CD8-positive, alpha-beta memory T cell (primary cell): ENCODE measurements at regions not wholly inside any gene's neighbourhood (a gene's known extent, or its start where the extent isn't known, plus 50 kb on each side); places are given as distances from the start of the nearest gene placed in this dataset.

ENCODE experiments used
- CTCF ChIA-PET: fragments of 350-600 bp; sonication (Branson Sonifier 250); formaldehyde crosslinking; loops from one replicate; lab custom pipeline; 2021; ENCODE audit warnings: antibody characterized with exemption; lab: Charles Lee
- POLR2A ChIA-PET: fragments of 350-600 bp; sonication (Branson Sonifier 250); formaldehyde crosslinking; loops from one replicate; lab custom pipeline; 2021; ENCODE audit warnings: antibody characterized with exemption; lab: Charles Lee
- DNase-seq, 5 donors: peaks; one replicate each; pipeline versions ENCODE4 v3.0.0 to v3.0.0-alpha.2; 2020 to 2022; ENCODE audit warnings: mixed read lengths in 1 of 5
- H3K27ac ChIP-seq: one replicate; pipeline ENCODE4 v1.7.0; 2013; ENCODE audit warnings: low read depth, mild to moderate bottlenecking, low read length, moderate library complexity
- H3K27me3 ChIP-seq: 2 replicates; pipeline ENCODE4 v1.7.0; 2013; ENCODE audit warnings: low read length, mild to moderate bottlenecking; ENCODE audit not compliant: insufficient read depth, poor library complexity, severe bottlenecking
- H3K36me3 ChIP-seq: 2 replicates; pipeline ENCODE4 v1.7.0; 2013; ENCODE audit warnings: mild to moderate bottlenecking, low read length, moderate library complexity; ENCODE audit not compliant: insufficient read depth
- H3K4me1 ChIP-seq: 2 replicates; pipeline ENCODE4 v1.7.0; 2013; ENCODE audit warnings: mild to moderate bottlenecking, low read length, moderate library complexity; ENCODE audit not compliant: insufficient read depth
- H3K4me3 ChIP-seq: 2 replicates; pipeline ENCODE4 v1.7.0; 2013; ENCODE audit warnings: mild to moderate bottlenecking, low read length
- H3K9me3 ChIP-seq: 2 replicates; pipeline ENCODE4 v1.7.0; 2013; ENCODE audit warnings: mild to moderate bottlenecking, low read length
- H3K27ac Mint-ChIP-seq, 8 donors: one replicate each; pipeline ENCODE4 v1.8.0; 2020 to 2021; ENCODE audit warnings: mixed read lengths in 8 of 8, mild to moderate bottlenecking in 6 of 8, inconsistent platforms in 3 of 8, moderate library complexity in 3 of 8
- H3K27me3 Mint-ChIP-seq, 2 donors: one replicate each; pipeline ENCODE4 v1.8.0; 2020 to 2021; ENCODE audit warnings: mixed read lengths in 2 of 2, mild to moderate bottlenecking in 1 of 2, moderate library complexity in 1 of 2
- H3K36me3 Mint-ChIP-seq, 3 donors: one replicate each; pipeline ENCODE4 v1.8.0; 2020 to 2021; ENCODE audit warnings: mixed read lengths in 3 of 3, inconsistent platforms in 1 of 3, mild to moderate bottlenecking in 1 of 3
- H3K4me1 Mint-ChIP-seq, 3 donors: one replicate each; pipeline ENCODE4 v1.8.0; 2020 to 2021; ENCODE audit warnings: mixed read lengths in 3 of 3, inconsistent platforms in 1 of 3, mild to moderate bottlenecking in 1 of 3
- H3K4me3 Mint-ChIP-seq, 7 donors: one replicate each; pipeline ENCODE4 v1.8.0; 2020 to 2021; ENCODE audit warnings: mixed read lengths in 7 of 7, mild to moderate bottlenecking in 6 of 7, moderate library complexity in 4 of 7, inconsistent platforms in 2 of 7
- H3K9me3 Mint-ChIP-seq, 5 donors: one replicate each; pipeline ENCODE4 v1.8.0; 2020 to 2022; ENCODE audit warnings: mixed read lengths in 5 of 5, mild to moderate bottlenecking in 3 of 5, moderate library complexity in 2 of 5, inconsistent platforms in 1 of 5

DNA sequence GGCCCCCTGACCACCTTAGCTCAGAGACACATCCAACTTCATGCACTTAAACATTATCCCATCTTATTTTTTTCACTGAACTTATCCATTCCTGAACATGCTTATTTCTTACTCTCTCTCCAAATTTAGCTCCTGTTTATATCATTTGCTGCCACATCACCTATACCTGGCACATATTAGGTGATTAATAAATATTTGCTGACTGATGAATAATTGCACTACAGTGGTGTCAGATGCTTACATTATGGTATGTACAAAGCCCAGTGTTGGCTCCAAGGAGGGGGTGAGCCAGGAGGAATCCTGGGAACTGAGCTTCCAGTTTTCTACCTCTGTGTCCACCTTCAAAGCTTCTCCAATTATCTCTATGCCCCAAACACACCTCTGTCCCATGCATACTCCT is 124.0 kb upstream of the PMFBP1 start:
- no peak for DNase-seq
- no peak overlapping the region for H3K27ac ChIP-seq
- Mint-ChIP-seq H3K27ac (no peak overlapping the region), H3K27me3 (peaks cover 0 to 1% of the 10 kb centered on the region in 2 donors), H3K36me3 (peaks cover 0 to 4% (median 0%) of the 10 kb centered on the region in 3 donors), H3K9me3 (no peaks in the 10 kb centered on the region), H3K4me3 (no peak overlapping the region), H3K4me1 (no peaks in the 10 kb centered on the region)
- H3K27me3 ChIP-seq: no peaks in the 10 kb centered on the region
- no peaks in the 10 kb centered on the region for H3K4me1 ChIP-seq
- ChIA-PET CTCF (no interaction called here), POLR2A (no interaction called here)
- no peaks in the 10 kb centered on the region for H3K36me3 ChIP-seq
- no peaks in the 10 kb centered on the region for H3K9me3 ChIP-seq
- no peak overlapping the region for H3K4me3 ChIP-seq

GRCh38 chr16:72291531-72291981 is 119.6 kb upstream of the PMFBP1 start:
- no peak for DNase-seq
- CTCF ChIA-PET: no interaction called here
- no peaks in the 10 kb centered on the region for H3K4me1 Mint-ChIP-seq
- no peak overlapping the region for H3K27ac Mint-ChIP-seq
- no peaks in the 10 kb centered on the region for H3K36me3 Mint-ChIP-seq
- Histone ChIP-seq H3K36me3 (no peaks in the 10 kb centered on the region), H3K4me3 (no peak overlapping the region), H3K27me3 (no peaks in the 10 kb centered on the region), H3K27ac (no peak overlapping the region), H3K9me3 (no peaks in the 10 kb centered on the region), H3K4me1 (no peaks in the 10 kb centered on the region)
- POLR2A ChIA-PET: no interaction called here
- H3K9me3 Mint-ChIP-seq: no peaks in the 10 kb centered on the region
- H3K27me3 Mint-ChIP-seq: no peaks in the 10 kb centered on the region
- H3K4me3 Mint-ChIP-seq: no peak overlapping the region

GRCh38 chr16:72291121-72291520 is 119.2 kb upstream of the PMFBP1 start:
- ChIA-PET POLR2A (no interaction called here), CTCF (no interaction called here)
- no peaks in the 10 kb centered on the region for H3K27me3 ChIP-seq
- no peaks in the 10 kb centered on the region for H3K36me3 ChIP-seq
- H3K9me3 ChIP-seq: no peaks in the 10 kb centered on the region
- H3K36me3 Mint-ChIP-seq: no peaks in the 10 kb centered on the region
- no peak for DNase-seq
- H3K4me1 Mint-ChIP-seq: no peaks in the 10 kb centered on the region
- H3K4me1 ChIP-seq: no peaks in the 10 kb centered on the region
- H3K4me3 ChIP-seq: no peak overlapping the region
- no peak overlapping the region for H3K27ac ChIP-seq
- no peaks in the 10 kb centered on the region for H3K9me3 Mint-ChIP-seq
- no peak overlapping the region for H3K27ac Mint-ChIP-seq
- H3K4me3 Mint-ChIP-seq: no peak overlapping the region
- no peaks in the 10 kb centered on the region for H3K27me3 Mint-ChIP-seq

DNA sequence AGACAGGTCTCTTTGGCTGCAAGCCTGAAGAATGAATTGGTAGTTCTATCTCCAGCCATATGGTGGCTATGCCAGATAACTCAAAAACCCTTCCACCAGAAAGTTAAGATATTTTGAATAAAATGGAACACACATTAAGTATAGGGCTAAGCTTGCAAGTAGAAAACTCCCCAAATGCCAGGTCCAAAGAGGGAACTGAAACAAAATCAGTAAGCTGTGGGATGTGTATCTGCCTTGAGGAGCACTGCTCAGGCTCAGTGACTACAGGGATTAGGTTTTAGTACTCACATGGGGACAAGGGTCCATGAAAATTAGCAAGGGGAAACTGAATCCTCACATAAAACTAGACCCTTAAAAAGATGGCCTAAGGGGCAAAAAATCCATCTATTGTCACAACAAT is 115.7 kb upstream of the PMFBP1 start:
- Mint-ChIP-seq H3K9me3 (no peaks in the 10 kb centered on the region), H3K36me3 (no peaks in the 10 kb centered on the region), H3K4me3 (no peak overlapping the region), H3K4me1 (no peaks in the 10 kb centered on the region), H3K27me3 (no peaks in the 10 kb centered on the region), H3K27ac (no peak overlapping the region)
- no peaks in the 10 kb centered on the region for H3K27me3 ChIP-seq
- no peak overlapping the region for H3K4me3 ChIP-seq
- no peaks in the 10 kb centered on the region for H3K4me1 ChIP-seq
- CTCF ChIA-PET: no interaction called here
- no peak for DNase-seq
- H3K36me3 ChIP-seq: no peaks in the 10 kb centered on the region
- H3K27ac ChIP-seq: no peak overlapping the region
- H3K9me3 ChIP-seq: no peaks in the 10 kb centered on the region
- POLR2A ChIA-PET: no interaction called here

- Mint-ChIP-seq H3K27me3 (no peaks in the 10 kb centered on the region), H3K4me1 (no peaks in the 10 kb centered on the region), H3K36me3 (no peaks in the 10 kb centered on the region), H3K9me3 (no peaks in the 10 kb centered on the region), H3K4me3 (no peak overlapping the region), H3K27ac (no peak overlapping the region)
- ChIA-PET CTCF (no interaction called here), POLR2A (no interaction called here)
- Histone ChIP-seq H3K4me3 (no peak overlapping the region), H3K4me1 (no peaks in the 10 kb centered on the region), H3K36me3 (no peaks in the 10 kb centered on the region), H3K27me3 (no peaks in the 10 kb centered on the region), H3K9me3 (no peaks in the 10 kb centered on the region), H3K27ac (no peak overlapping the region)
- DNase-seq: no peak
Observed at GRCh38 chr16:72286936-72287620, 115.1 kb upstream of the PMFBP1 start.

GRCh38 chr16:72285728-72286127 is 113.8 kb upstream of the PMFBP1 start:
- Mint-ChIP-seq H3K27me3 (no peaks in the 10 kb centered on the region), H3K36me3 (no peaks in the 10 kb centered on the region), H3K9me3 (no peaks in the 10 kb centered on the region), H3K4me1 (no peaks in the 10 kb centered on the region), H3K27ac (no peak overlapping the region), H3K4me3 (no peak overlapping the region)
- Histone ChIP-seq H3K4me3 (no peak overlapping the region), H3K36me3 (no peaks in the 10 kb centered on the region), H3K27me3 (no peaks in the 10 kb centered on the region), H3K27ac (no peak overlapping the region), H3K9me3 (no peaks in the 10 kb centered on the region), H3K4me1 (no peaks in the 10 kb centered on the region)
- ChIA-PET POLR2A (no interaction called here), CTCF (no interaction called here)
- no peak for DNase-seq

DNA sequence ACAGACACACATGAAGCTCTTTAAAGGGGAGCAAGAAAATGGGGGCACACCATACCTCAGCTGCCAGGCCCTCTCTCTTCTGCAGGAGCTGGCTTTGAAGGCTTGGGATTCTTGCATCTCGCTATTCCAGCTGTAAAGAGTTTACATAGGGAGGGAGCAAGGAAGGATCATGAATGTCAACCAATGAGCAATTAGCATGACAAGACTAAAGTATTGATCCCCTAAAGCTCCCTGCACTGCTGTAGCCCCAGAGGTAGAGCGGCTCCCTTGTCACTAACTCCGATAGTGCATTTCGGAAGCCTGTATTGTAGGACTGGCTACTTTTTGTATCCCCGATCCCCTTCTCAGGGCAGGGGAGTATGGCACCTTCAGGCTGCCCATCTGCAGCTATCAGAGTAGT is 113.4 kb upstream of the PMFBP1 start:
- Histone ChIP-seq H3K27ac (no peak overlapping the region), H3K4me1 (no peaks in the 10 kb centered on the region), H3K36me3 (no peaks in the 10 kb centered on the region), H3K4me3 (no peak overlapping the region), H3K9me3 (no peaks in the 10 kb centered on the region), H3K27me3 (no peaks in the 10 kb centered on the region)
- Mint-ChIP-seq H3K9me3 (no peaks in the 10 kb centered on the region), H3K27ac (no peak overlapping the region), H3K36me3 (no peaks in the 10 kb centered on the region), H3K27me3 (no peaks in the 10 kb centered on the region), H3K4me1 (no peaks in the 10 kb centered on the region), H3K4me3 (no peak overlapping the region)
- POLR2A ChIA-PET: no interaction called here
- no peak for DNase-seq
- CTCF ChIA-PET: no interaction called here

DNA sequence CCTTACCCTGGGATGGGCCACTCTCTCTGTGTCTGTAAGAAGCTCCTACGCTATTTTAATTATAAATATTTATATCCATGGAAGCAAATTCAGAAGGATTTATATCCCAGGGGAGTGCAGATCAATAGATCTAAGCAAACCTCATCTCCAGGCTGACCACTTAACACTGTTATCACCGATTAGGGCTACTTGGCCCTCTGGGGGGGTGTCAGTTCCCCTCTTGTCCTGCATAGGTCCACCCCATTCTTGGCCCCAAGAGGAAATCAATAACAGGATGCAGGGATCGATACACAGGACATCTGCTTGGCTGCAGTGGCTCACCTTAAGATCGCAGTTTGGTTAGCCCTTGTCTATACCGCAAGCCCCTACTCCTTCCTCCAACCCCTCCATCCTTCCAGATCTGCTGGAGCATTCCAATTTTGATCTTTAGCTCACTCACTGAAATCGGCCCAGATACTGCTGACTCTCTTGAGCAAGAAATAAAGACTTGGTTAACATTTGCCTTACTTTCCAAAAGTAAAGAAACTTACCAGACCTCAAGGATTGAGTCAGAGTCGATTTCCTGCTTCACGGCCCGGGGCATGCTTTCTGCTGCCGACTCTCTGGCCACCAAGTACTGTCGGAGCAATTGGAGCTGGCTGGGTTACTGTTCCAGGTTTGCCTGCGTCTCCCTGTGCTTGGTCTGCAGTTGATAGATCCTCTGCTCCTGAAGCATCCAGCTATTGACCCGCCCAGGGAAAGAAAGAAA is 112.3 kb upstream of the PMFBP1 start:
- no peaks in the 10 kb centered on the region for H3K36me3 ChIP-seq
- Mint-ChIP-seq H3K27me3 (no peaks in the 10 kb centered on the region), H3K36me3 (no peaks in the 10 kb centered on the region), H3K4me1 (no peaks in the 10 kb centered on the region), H3K9me3 (no peaks in the 10 kb centered on the region), H3K4me3 (no peak overlapping the region), H3K27ac (no peak overlapping the region)
- no peaks in the 10 kb centered on the region for H3K4me1 ChIP-seq
- ChIA-PET POLR2A (no interaction called here), CTCF (no interaction called here)
- H3K27ac ChIP-seq: no peak overlapping the region
- no peaks in the 10 kb centered on the region for H3K9me3 ChIP-seq
- H3K4me3 ChIP-seq: no peak overlapping the region
- no peaks in the 10 kb centered on the region for H3K27me3 ChIP-seq
- DNase-seq: no peak
